Smooth muscle cell (in vitro differentiated cells): ENCODE measurements at regions not wholly inside any gene's neighbourhood (a gene's known extent, or its start where the extent isn't known, plus 50 kb on each side); places are given as distances from the start of the nearest gene placed in this dataset.

Experiments
- DNase-seq: peaks from one replicate; lab custom pipeline; 2025; ENCODE audit not compliant: unreplicated experiment; lab: John Stamatoyannopoulos, UW
- H2AFZ ChIP-seq: fragments of 200-600 bp; sonication (generic); 2 replicates; pipeline ENCODE4 v1.6.0; 2016; ENCODE audit warnings: antibody characterized with exemption, low read depth, mild to moderate bottlenecking
- H3F3A ChIP-seq: fragments of 200-600 bp; sonication (generic); 2 replicates; pipeline ENCODE4 v1.6.0; 2017; ENCODE audit warnings: antibody characterized with exemption, low read depth
- H3K27ac ChIP-seq: fragments of 200-600 bp; sonication (generic); 2 replicates; pipeline ENCODE4 v1.5.1; 2016; ENCODE audit warnings: low read depth, mild to moderate bottlenecking
- H3K27me3 ChIP-seq: fragments of 200-600 bp; sonication (generic); 2 replicates; pipeline ENCODE4 v1.6.1; 2016; ENCODE audit warnings: low read depth, mild to moderate bottlenecking
- H3K36me3 ChIP-seq: fragments of 200-600 bp; sonication (generic); 2 replicates; pipeline ENCODE4 v1.5.1; 2016; ENCODE audit warnings: low read depth
- H3K4me1 ChIP-seq: fragments of 200-600 bp; sonication (generic); 2 replicates; pipeline ENCODE4 v1.5.1; 2016; ENCODE audit warnings: low read depth
- H3K4me2 ChIP-seq: fragments of 200-600 bp; sonication (generic); 2 replicates; pipeline ENCODE4 v1.6.0; 2016; ENCODE audit warnings: mild to moderate bottlenecking
- H3K4me3 ChIP-seq: fragments of 200-600 bp; sonication (generic); 2 replicates; pipeline ENCODE4 v1.5.1; 2016; ENCODE audit warnings: mild to moderate bottlenecking
- H3K79me2 ChIP-seq: fragments of 200-600 bp; sonication (generic); 2 replicates; pipeline ENCODE4 v1.6.0; 2016; ENCODE audit warnings: low read depth, mild to moderate bottlenecking
- H3K9ac ChIP-seq: fragments of 200-600 bp; sonication (generic); 2 replicates; pipeline ENCODE4 v1.6.0; 2016; ENCODE audit warnings: low read depth
- H3K9me3 ChIP-seq: fragments of 200-600 bp; sonication (generic); replicated peaks from 2 replicates; pipeline ENCODE4 v1.5.1; 2016; ENCODE audit warnings: low read depth
- H4K20me1 ChIP-seq: fragments of 200-600 bp; sonication (generic); 2 replicates; pipeline ENCODE4 v1.6.0; 2016; ENCODE audit warnings: low read depth
- WGBS: methylation state at CpG from one replicate; pipeline ENCODE4 v1.1.7; 2016; ENCODE audit warnings: low lambda C conversion rate; 5-methylcytosine and 5-hydroxymethylcytosine counted together
- TF ChIP-seq, protein P1 (sequence below): fragments of 200-600 bp; sonication (generic); IDR thresholded peaks from 2 replicates; pipeline ENCODE4 v1.5.1; 2017; ENCODE audit warnings: borderline replicate concordance, mild to moderate bottlenecking, antibody characterized with exemption; ENCODE audit not compliant: insufficient read depth, poor library complexity, severe bottlenecking

GRCh38 chr12:42695490-42695995 is 106.0 kb upstream of the PRICKLE1 start:
- TF ChIP-seq, protein P1, sequence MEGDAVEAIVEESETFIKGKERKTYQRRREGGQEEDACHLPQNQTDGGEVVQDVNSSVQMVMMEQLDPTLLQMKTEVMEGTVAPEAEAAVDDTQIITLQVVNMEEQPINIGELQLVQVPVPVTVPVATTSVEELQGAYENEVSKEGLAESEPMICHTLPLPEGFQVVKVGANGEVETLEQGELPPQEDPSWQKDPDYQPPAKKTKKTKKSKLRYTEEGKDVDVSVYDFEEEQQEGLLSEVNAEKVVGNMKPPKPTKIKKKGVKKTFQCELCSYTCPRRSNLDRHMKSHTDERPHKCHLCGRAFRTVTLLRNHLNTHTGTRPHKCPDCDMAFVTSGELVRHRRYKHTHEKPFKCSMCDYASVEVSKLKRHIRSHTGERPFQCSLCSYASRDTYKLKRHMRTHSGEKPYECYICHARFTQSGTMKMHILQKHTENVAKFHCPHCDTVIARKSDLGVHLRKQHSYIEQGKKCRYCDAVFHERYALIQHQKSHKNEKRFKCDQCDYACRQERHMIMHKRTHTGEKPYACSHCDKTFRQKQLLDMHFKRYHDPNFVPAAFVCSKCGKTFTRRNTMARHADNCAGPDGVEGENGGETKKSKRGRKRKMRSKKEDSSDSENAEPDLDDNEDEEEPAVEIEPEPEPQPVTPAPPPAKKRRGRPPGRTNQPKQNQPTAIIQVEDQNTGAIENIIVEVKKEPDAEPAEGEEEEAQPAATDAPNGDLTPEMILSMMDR, result no peak
- H3K27me3 ChIP-seq, result no peaks in the 10 kb centered on the region
- WGBS, result 96% methylated on average over 5 of the region's 5 CpGs

GRCh38 chr12:42692749-42693148 is 103.2 kb upstream of the PRICKLE1 start:
- peaks cover 8% of the 10 kb centered on the region for H3K4me1 ChIP-seq
- peak overlapping the region; percentile 15 for H3K27ac ChIP-seq
- H3K27me3 ChIP-seq, result no peaks in the 10 kb centered on the region
- H2AFZ ChIP-seq, result no peak overlapping the region
- no peaks in the 10 kb centered on the region for H3K9me3 ChIP-seq
- DNase-seq, result no peak
- peak overlapping the region; percentile 58 for H3K4me2 ChIP-seq
- H3K4me3 ChIP-seq, result no peak overlapping the region
- H4K20me1 ChIP-seq, result no peaks in the 10 kb centered on the region
- H3K79me2 ChIP-seq, result no peaks in the 10 kb centered on the region
- no peaks in the 10 kb centered on the region for H3K36me3 ChIP-seq
- TF ChIP-seq, protein P1, result no peak
- peaks cover 4% of the 10 kb centered on the region for H3F3A ChIP-seq
- H3K9ac ChIP-seq, result no peak overlapping the region

More at GRCh38 chr12:42695490-42695995, 106.0 kb upstream of the PRICKLE1 start:
- Histone ChIP-seq H4K20me1 (no peaks in the 10 kb centered on the region), H3K9me3 (no peaks in the 10 kb centered on the region), H3K4me3 (no peak overlapping the region), H3F3A (peaks cover 4% of the 10 kb centered on the region), H3K27ac (no peak overlapping the region), H2AFZ (no peak overlapping the region), H3K4me1 (peaks cover 8% of the 10 kb centered on the region), H3K9ac (no peak overlapping the region), H3K79me2 (no peaks in the 10 kb centered on the region), H3K36me3 (no peaks in the 10 kb centered on the region), H3K4me2 (no peak overlapping the region)
- no peak for DNase-seq

DNA sequence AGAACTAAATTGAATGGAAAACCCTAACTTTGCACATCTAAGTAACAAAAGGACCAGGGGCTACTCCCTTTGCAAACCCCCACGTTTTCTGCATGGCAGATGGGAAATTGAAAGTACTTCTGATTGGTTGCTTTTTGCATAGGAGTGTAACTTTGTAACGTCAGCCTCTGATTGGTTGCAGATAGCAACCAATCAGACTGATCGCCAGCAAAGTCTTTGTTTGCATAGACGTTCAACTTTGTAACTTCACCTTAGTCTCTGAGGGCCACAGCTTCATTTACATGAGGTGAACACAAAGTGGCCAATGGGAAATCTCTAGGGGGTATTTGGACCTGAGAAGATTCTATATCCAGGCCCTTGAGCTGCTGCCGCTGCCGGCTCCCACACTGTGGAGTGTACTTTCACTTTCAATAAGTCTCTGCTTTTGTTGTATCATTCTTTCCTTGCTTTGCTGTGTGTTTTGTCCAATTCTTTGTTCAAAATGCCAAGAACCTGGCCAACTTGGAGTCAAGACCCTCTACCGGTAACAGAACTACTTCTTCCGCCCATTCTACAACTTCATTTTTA is 102.5 kb upstream of the PRICKLE1 start:
- Histone ChIP-seq H3K4me2 (no peak overlapping the region), H3K27me3 (no peaks in the 10 kb centered on the region), H3K4me1 (peaks cover 8% of the 10 kb centered on the region), H4K20me1 (no peaks in the 10 kb centered on the region), H3K9ac (no peak overlapping the region), H3F3A (peaks cover 4% of the 10 kb centered on the region), H2AFZ (no peak overlapping the region), H3K36me3 (no peaks in the 10 kb centered on the region), H3K4me3 (no peak overlapping the region), H3K9me3 (no peaks in the 10 kb centered on the region), H3K27ac (no peak overlapping the region), H3K79me2 (no peaks in the 10 kb centered on the region)
- TF ChIP-seq, protein P1, result no peak
- DNase-seq, result no peak
- 88% methylated on average over 8 of the region's 8 CpGs for WGBS

DNA sequence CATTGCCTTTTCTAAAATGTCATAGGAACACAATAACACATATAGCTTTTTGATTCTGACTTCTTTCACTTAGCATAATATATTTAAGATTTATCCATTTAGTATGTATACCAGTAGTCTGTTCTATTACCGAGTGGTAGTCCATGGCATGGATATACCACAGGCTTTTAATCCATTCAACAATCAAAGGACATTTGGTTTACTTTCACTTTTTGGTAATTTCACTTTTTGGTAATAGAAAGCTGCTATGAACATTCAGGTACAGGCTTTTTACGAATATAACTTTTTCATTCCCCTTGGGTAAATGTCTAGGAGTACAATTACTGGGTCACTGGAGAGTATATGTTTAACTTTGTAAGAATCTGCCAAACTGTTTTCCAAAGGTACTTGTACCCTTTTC is 100.7 kb upstream of the PRICKLE1 start:
- Histone ChIP-seq H3K9me3 (no peaks in the 10 kb centered on the region), H3K79me2 (no peaks in the 10 kb centered on the region), H3K27ac (no peak overlapping the region), H3K4me3 (no peak overlapping the region), H3K4me2 (no peak overlapping the region), H2AFZ (no peak overlapping the region), H3K4me1 (peaks cover 8% of the 10 kb centered on the region), H3K27me3 (no peaks in the 10 kb centered on the region), H3K9ac (no peak overlapping the region), H4K20me1 (no peaks in the 10 kb centered on the region), H3K36me3 (no peaks in the 10 kb centered on the region), H3F3A (no peaks in the 10 kb centered on the region)
- WGBS, result 92% methylated on average over 2 of the region's 2 CpGs
- DNase-seq, result no peak
- TF ChIP-seq, protein P1, result no peak
